ENCODE measurements at regions not wholly inside any gene's neighbourhood (a gene's known extent, or its start where the extent isn't known, plus 50 kb on each side); places are given as distances from the start of the nearest gene placed in this dataset.

DNA sequence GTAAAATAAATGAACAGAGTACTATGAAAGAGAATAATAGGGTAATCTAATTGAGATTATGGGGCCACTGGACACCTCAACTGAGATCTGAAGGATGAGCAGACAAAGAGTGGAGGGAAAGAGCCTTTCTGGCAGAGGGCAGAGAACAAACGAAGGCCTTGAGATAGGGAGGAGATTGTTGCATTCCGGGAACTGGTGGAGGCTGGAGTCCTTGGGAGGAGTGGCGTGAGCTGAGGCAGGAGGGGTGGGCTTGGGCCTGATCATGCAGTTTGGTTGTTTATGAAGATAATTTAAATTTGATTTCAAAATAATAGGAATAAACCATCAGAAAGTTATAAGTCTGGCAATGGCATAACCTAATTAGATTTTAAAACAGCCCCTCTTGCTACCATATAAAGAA, 59.5 kb upstream of the GALNT15 start:
- Histone ChIP-seq H3K27me3 (ENCODE audit: control insufficient read depth, insufficient read depth, low read length) (no peaks in the 10 kb centered on the region), H3K4me3 (ENCODE audit: low read depth, low read length) (no peak overlapping the region), H3K36me3 (ENCODE audit: control insufficient read depth, insufficient read depth, low read length) (no peaks in the 10 kb centered on the region)
- DNase-seq (ENCODE audit: low read depth) (no peak), FAIRE-seq (no peak)
- TF ChIP-seq, protein P1, sequence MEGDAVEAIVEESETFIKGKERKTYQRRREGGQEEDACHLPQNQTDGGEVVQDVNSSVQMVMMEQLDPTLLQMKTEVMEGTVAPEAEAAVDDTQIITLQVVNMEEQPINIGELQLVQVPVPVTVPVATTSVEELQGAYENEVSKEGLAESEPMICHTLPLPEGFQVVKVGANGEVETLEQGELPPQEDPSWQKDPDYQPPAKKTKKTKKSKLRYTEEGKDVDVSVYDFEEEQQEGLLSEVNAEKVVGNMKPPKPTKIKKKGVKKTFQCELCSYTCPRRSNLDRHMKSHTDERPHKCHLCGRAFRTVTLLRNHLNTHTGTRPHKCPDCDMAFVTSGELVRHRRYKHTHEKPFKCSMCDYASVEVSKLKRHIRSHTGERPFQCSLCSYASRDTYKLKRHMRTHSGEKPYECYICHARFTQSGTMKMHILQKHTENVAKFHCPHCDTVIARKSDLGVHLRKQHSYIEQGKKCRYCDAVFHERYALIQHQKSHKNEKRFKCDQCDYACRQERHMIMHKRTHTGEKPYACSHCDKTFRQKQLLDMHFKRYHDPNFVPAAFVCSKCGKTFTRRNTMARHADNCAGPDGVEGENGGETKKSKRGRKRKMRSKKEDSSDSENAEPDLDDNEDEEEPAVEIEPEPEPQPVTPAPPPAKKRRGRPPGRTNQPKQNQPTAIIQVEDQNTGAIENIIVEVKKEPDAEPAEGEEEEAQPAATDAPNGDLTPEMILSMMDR (IDR thresholded peaks at IDR 0.05; ENCODE audit: insufficient read depth, low read length, severe bottlenecking), result no peak

DNA sequence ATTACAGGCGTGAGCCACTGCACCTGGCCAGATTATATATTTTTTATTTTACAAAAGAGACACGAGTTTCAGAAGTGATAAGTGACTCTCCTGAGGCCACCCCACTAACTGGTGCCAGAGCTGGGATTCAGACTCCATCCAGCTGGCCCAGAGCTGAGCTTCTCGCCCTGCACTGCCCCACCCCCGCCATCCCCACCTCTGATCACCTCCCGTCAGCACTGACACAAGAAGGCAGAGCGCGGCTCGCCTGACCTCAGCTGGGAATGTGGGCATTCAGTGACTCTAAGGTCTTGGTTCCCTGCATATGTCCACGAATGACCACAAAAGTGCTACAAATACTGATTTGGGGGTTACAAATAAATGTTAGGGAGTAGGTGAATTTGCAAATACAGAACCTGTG, 56.1 kb upstream of the GALNT15 start:
- Histone ChIP-seq H3K36me3 (ENCODE audit: control insufficient read depth, insufficient read depth, low read length) (no peaks in the 10 kb centered on the region), H3K4me3 (ENCODE audit: low read depth, low read length) (no peak overlapping the region), H3K27me3 (ENCODE audit: control insufficient read depth, insufficient read depth, low read length) (no peaks in the 10 kb centered on the region)
- no peak for FAIRE-seq
- TF ChIP-seq, protein P1 (IDR thresholded peaks at IDR 0.05; ENCODE audit: insufficient read depth, low read length, severe bottlenecking), result no peak
- no peak for DNase-seq (ENCODE audit: low read depth)

DNA sequence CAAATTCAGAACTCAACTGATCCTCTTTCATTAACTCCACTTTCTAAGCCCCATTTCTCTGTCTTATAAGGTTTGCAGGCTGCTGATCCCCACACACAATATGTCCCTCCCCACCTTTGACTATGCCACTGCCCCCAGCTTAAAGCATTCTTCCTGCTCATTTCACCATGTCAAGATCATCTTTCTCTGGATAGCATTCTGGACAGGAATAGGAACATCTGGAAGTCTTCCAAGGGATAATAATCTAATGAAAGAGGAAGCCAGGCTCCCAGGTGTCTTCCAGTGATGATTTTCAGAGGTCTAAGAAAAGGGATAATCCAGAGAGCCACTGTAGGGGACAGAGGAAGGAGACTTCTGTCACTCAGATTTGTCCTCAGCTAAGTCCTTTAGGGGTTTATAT, 54.6 kb upstream of the GALNT15 start:
- TF ChIP-seq, protein P1 (IDR thresholded peaks at IDR 0.05; ENCODE audit: insufficient read depth, low read length, severe bottlenecking), result no peak
- Histone ChIP-seq H3K36me3 (ENCODE audit: control insufficient read depth, insufficient read depth, low read length) (no peaks in the 10 kb centered on the region), H3K27me3 (ENCODE audit: control insufficient read depth, insufficient read depth, low read length) (no peaks in the 10 kb centered on the region), H3K4me3 (ENCODE audit: low read depth, low read length) (no peak overlapping the region)
- FAIRE-seq (no peak), DNase-seq (ENCODE audit: low read depth) (no peak)

DNA sequence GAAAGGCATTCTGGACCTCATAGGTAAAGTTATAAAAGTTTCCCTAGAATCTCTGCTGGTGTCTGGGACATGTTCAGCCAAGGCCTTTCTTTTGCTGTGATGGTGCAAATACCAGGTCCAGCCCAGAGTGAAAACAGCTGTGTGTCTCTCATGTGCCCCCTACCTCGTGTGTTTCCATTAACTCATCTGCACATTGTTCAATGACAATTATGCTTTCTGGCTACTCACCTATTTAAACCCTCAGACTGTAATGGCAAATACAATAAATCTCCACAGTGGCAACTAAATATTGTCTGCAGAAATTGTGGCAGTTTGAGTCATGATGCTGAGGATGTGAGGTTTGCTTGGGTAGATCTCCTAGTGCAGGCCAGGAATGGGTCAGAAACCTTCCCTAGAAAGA, 53.1 kb upstream of the GALNT15 start:
- H3K27me3 ChIP-seq (ENCODE audit: control insufficient read depth, insufficient read depth, low read length), result no peaks in the 10 kb centered on the region
- DNase-seq (ENCODE audit: low read depth) (no peak), FAIRE-seq (no peak)
- H3K4me3 ChIP-seq (ENCODE audit: low read depth, low read length), result no peak overlapping the region
- TF ChIP-seq, protein P1 (IDR thresholded peaks at IDR 0.05; ENCODE audit: insufficient read depth, low read length, severe bottlenecking), result no peak
- H3K36me3 ChIP-seq (ENCODE audit: control insufficient read depth, insufficient read depth, low read length), result no peaks in the 10 kb centered on the region

DNA sequence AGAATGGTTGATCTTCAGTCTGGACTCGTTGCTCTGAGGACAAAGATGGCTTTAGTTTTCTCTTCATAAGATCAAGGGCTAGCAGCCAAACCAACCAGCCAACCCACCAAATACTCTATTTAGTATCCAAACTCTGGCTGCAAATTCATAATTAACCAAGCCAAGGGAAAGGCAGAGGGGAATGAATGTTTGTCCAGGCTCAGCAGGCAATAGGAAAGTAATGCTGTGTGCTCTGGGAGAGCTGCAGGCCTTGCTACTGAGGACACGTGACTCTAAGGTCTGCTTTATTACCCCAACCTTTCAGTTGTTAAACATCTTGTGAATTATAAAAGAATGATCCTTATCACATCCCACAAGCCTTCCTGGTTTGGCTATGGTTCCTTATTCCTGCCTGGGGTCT, 52.3 kb upstream of the GALNT15 start:
- H3K4me3 ChIP-seq (ENCODE audit: low read depth, low read length), result no peak overlapping the region
- TF ChIP-seq, protein P1 (IDR thresholded peaks at IDR 0.05; ENCODE audit: insufficient read depth, low read length, severe bottlenecking), result no peak
- DNase-seq (ENCODE audit: low read depth) (no peak), FAIRE-seq (no peak)
- H3K36me3 ChIP-seq (ENCODE audit: control insufficient read depth, insufficient read depth, low read length), result no peaks in the 10 kb centered on the region
- no peaks in the 10 kb centered on the region for H3K27me3 ChIP-seq (ENCODE audit: control insufficient read depth, insufficient read depth, low read length)

DNA sequence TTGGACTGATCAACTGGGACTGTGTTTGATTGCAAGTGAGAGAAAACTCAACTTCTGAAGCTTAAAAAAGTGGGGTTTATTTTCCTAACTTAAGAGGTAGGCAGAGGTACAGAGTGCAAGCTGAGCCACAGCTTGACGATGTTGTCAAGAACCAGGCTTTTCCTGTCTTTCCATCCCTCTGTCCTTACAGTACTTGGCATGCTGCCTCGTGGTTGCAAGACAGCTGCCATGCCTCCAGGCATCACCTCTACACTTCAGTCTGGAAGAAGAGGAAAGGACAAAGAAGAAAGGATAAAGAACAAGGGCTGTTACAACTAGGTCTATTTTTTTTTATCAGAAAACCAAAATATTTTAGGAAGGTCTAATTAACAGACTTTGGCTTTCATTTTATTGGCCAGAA, 51.8 kb upstream of the GALNT15 start:
- H3K4me3 ChIP-seq (ENCODE audit: low read depth, low read length), result no peak overlapping the region
- peak; percentile 48 for DNase-seq (ENCODE audit: low read depth)
- no peaks in the 10 kb centered on the region for H3K36me3 ChIP-seq (ENCODE audit: control insufficient read depth, insufficient read depth, low read length)
- FAIRE-seq, result no peak
- TF ChIP-seq, protein P1 (IDR thresholded peaks at IDR 0.05; ENCODE audit: insufficient read depth, low read length, severe bottlenecking), result no peak
- H3K27me3 ChIP-seq (ENCODE audit: control insufficient read depth, insufficient read depth, low read length), result no peaks in the 10 kb centered on the region
